GM19351 (cell line): ENCODE measurements at regions not wholly inside any gene's neighbourhood (a gene's known extent, or its start where the extent isn't known, plus 50 kb on each side); places are given as distances from the start of the nearest gene placed in this dataset.
"Not testable (repeated sequence)": the region's sequence is repeated elsewhere in the genome, so short reads cannot be mapped to it uniquely, and the experiment has no call there.

Source experiments
- ATAC-seq: cut with Tn5 transposase; IDR thresholded peaks from one replicate; pipeline ENCODE4 v1.9.1; 2021; ENCODE audit warnings: mild to moderate bottlenecking, moderate library complexity; ENCODE audit not compliant: unreplicated experiment

DNA sequence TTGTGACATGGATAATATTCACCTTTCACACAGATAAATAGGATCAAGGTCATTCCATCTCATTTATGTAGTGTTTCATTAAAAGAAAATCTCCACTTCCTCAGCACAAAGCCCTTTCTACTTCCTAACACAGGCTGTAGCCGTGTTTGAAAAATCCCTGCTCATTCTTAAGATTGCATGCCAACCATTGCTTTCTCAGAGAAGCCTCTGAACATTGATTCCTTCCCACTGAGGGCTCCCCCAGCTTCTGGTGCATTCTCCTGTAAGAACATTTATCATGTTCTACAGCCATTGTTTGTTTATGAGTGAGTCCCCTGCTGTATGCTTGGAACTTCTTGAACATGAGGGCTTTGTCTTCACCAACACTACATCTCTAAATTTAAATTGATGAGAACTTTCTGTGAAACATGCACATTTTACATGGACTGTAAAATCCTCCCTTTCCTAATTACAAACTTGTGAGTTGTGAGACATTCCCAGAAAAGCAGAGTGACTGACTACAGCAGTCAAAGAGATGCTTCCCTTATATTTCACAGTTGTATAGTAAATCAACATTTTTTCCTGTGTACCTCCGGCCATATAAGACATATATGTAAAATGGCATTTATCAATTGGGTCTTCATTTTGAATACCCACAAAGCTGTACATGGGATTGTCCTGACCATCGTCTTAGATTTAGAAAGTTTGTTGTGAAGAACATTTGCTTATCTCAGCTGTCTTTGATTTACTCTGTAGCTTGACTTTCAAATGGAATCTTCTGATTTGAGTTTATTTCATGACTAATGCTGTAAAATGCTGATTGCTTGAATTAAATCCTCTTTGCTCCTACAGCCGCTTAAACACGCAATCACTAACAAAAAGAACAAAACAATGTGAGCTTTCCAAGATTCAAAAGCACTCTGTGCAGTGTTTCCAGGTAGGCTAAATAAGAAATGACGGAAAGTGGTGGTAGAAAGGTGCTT is 600.5 kb upstream of the SLIT2 start:
- ATAC-seq = no peak

DNA sequence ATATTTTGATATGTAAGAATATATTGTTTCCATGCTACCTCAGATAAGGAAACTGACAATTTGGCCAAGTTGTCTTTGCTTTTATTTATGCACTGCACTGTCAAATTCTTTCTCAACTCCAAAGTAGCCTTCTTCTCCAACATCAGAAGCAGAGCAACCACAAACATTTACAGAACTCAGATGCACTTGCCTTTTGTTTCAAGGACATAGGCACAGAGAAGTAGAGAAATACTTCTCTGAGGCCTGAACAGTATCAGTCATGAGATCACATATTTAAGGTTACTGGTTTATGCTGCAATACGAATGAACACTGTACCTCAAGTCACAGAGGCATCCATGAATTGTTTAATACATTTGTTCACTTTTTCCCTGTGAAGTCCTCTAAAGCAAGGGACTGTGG is 606.1 kb upstream of the SLIT2 start:
- ATAC-seq = no peak

DNA sequence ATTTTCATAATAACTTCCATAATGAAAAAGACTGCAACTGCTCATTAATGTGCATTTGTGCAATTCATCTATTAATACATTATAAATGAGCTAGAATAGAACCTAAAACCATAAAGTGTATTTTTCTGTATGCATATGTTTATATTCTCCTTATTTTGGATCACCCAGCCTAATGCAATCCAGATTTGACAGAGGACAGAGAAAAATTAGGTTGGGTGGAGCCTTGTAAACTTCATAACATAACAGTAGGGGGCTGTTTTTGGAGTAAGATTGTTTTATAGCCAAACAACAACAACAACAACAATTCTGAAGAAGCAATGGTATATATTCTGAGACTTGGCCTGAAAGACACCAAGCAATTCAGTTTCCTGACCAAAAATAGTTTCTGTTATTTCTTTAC is 615.3 kb upstream of the SLIT2 start:
- no peak for ATAC-seq

DNA sequence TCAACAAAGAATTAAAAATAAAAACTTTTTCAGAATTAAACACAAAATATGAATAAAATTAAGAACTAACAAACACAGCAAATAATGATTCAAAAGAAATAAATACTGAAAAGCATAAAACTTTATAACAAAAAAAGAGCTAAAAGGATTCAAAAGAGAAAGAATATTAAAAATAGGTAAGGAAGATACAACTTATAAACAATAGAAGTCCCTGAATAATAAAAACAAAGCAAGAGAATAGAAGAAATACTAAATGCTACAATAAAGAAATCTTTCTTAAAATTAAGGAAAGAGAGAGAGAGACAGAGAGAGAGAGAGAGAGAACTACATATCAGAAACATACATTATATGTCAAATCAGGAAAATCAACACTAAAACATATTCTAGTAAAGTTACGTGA is 619.9 kb upstream of the SLIT2 start:
- ATAC-seq = no peak

DNA sequence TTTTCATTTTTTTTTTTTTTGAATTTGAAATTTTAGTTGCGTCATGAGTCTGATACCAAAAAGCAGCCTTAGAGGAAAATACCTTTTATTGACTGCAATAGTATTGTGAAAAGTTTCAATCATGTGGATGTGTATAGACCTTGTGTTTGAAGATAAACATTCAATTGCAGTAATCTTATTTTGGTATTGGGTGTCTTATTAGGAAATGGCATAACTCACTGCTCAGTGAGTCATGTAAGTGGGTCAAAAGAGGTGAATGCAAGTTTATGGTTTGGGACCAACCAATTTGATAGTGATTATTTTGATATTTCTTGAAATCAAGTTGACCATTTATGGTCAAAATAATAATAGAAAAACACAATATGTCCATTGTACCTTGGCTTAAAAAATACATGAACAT is 627.8 kb upstream of the SLIT2 start:
- ATAC-seq = no peak

DNA sequence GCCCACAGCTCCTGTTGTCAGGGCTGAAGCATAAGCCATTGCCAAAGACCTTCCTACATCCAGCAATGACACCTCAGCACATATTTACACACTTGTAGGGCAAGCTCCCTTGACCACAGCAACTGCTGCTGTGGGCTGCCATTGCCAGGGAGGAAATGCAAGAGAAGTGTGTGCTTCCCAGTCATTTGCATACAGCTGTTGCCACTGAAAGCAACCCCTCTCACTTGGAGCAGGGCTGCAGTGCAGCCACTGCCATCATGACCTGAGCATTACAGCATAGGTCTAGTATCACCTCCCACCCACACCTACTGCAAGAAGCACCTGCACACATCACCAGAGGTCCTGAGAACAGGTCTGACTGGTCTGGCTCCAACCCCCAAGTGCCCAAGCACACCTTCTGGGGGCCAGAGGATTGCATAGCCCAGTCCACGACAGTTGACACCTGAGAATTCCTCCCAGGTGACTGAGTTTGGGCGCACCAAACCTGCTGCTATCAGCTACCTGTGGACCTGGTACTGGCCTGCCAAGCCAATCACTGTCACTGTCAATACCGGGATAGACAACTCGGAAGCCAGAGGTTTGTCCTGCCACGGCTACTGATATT is 636.5 kb upstream of the SLIT2 start:
- no peak for ATAC-seq

DNA sequence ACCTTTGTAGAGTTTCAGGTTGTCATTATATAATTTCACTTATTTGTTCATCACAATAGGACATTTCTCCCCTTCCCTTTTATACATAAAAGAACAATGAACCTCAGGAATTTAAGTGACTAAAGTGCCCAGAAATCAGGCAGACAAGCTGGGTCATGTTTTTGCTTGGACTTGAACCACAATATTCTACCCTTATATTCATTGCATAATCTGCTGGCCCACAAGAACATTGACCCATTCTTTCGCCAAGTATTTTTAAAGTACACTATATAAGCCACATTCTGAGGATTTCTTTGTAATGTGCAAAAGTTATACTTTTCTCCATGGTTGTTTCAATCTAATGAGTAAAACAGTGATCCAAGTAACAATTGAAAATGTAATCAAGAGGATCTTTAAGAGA is 637.5 kb upstream of the SLIT2 start:
- ATAC-seq = no peak

DNA sequence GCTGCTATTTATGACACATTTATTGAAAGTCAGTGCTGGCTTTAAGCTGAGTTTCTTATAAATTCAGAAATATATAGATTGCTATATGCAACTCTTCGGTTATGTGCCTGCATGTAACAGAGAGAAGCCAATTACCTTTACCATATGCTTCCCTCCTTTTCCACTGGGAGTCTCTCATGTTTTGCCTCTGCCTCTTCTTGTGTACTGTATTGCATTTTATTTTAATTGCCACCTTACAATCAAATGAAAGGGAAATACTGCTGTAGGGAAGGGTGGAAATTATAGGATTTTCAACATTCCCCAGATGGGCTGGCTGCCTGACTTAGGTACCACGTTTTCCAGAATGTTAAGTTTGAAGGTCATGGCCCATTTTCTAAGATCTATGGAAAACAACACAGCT is 655.4 kb upstream of the SLIT2 start:
- no peak for ATAC-seq

GRCh38 chr4:19592391-19592790 is 659.3 kb upstream of the SLIT2 start:
- ATAC-seq = no peak

DNA sequence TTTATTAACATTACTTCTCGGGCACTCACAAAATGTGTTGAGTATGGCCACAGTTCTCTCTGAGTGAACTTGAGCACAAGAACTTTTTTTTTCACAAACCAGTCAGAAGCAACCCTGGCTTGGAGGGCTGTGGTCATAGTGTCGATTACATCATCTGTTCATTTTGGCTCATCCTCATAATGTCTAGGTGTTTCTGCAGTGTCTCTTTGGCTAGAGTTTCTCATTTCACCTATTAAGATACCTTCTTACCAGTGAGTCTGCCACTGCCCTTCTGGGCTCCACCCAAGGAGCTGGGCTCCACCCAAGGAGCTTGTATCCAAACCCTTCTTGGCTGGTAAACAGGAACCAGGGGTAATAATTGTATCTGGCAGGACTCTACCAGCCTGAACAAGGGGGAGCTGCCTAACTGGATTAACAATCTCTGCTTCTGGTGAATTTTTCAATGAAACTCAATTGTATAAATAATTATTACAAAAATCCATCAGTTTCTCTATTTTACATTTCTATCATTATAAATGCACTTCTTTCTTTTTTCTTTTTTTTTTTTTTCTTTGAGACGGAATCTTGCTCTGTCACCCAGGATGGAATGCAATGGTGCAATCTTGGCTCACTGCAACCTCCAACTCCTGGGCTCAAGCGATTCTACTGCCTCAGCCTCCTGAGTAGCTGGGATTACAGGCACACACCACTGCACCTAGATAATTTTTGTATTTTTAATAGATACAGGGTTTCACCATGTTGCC is 667.7 kb upstream of the SLIT2 start:
- ATAC-seq = no peak

- ATAC-seq = no peak
Measured at GRCh38 chr4:19580095-19580494, 671.6 kb upstream of the SLIT2 start.

GRCh38 chr4:19579608-19580007 is 672.1 kb upstream of the SLIT2 start:
- ATAC-seq = no peak

DNA sequence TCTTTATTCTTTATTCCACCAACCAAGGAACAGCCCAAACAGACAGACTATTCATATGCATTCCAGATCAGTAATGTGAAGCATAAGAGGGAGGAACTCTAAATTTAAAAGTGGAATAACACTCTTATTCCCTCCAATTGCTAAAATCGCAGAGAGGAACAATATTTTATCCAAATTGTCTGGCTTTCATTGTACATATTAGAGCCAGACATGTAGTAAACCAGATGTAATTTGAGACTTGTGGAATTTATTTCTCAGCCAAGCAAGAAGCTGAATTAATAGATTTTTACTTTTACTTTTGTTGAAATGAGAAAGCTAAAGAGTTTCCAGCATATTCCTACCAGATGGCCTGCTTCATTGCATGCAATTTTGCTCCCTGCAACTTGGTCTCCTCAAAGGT is 674.6 kb upstream of the SLIT2 start:
- no peak for ATAC-seq

DNA sequence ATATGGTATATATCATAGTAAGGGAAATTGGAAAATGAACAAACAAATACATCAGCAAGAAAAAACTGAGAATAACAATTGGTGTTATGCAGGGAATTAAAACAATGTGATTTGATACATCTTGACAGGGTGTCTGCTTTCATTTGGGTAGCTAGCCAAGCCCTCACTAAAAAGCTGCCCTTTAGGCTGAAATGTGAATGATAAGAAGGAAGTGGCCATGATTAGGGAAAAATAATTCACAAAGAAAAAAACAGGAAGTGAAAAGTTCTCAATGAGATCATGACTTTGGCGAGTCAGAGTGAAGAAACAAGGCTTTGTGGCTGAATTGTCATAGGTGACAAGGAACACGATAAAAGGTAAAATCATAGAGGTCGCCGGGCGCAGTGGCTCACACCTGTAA is 675.8 kb upstream of the SLIT2 start:
- ATAC-seq = no peak

GRCh38 chr4:19566041-19566440 is 685.7 kb upstream of the SLIT2 start:
- ATAC-seq = no peak

GRCh38 chr4:19562456-19562855 is 689.2 kb upstream of the SLIT2 start:
- ATAC-seq = no peak

- no peak for ATAC-seq
Measured at GRCh38 chr4:19557161-19557560, 694.5 kb upstream of the SLIT2 start.

GRCh38 chr4:19556276-19556675 is 695.4 kb upstream of the SLIT2 start:
- not testable (repeated sequence) for ATAC-seq

GRCh38 chr4:19547463-19547862 is 704.2 kb upstream of the SLIT2 start:
- ATAC-seq = no peak

GRCh38 chr4:19544446-19545125 is 707.1 kb upstream of the SLIT2 start:
- ATAC-seq = no peak

- ATAC-seq = no peak
Measured at GRCh38 chr4:19540859-19541540, 710.7 kb upstream of the SLIT2 start.
